ENCODE measurements at regions not wholly inside any gene's neighbourhood (a gene's known extent, or its start where the extent isn't known, plus 50 kb on each side); places are given as distances from the start of the nearest gene placed in this dataset.
"Not testable (repeated sequence)": the region's sequence is repeated elsewhere in the genome, so short reads cannot be mapped to it uniquely, and the experiment has no call there.

DNA sequence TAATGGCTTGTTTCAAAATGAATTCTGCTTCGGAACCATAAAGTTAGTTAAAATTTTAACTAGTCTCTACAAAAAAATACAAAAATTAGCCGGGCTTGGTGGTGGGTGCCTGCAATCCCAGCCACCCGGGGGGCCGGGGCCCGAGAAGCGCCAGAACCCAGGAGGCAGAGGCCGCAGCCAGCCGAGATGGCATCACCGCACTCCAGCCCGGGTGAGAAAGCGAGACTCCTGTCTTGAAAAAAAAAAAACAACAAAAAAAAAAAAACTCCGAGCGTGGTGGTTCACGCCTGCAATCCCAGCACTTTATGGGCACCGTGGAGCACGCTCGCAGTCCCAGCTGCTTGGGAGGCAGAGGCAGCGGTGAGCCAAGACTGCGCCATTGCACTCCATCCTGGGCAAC is 781.4 kb downstream of the BRINP3 start:
- no peak for DNase-seq (ENCODE audit: low read depth)

DNA sequence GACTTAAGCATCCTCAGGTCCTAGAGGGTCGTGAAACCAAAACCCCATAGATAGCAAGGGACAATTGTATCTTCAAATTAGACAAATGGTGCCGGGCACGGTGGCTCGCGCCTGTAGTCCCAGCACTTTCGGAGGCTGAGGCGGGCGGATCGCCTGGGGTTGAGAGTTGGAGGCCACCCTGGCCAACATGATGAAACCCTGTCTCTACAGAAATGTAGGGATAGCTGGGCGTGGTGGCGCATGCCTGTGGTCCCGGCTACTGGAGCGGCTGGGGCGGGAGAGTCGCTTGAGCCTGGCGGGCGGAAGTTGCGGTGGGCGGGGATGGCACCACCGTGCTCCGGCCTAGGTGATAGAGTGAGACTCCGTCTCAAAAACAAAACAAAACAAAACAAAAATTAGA is 780.6 kb downstream of the BRINP3 start:
- no peak for DNase-seq (ENCODE audit: low read depth)

DNA sequence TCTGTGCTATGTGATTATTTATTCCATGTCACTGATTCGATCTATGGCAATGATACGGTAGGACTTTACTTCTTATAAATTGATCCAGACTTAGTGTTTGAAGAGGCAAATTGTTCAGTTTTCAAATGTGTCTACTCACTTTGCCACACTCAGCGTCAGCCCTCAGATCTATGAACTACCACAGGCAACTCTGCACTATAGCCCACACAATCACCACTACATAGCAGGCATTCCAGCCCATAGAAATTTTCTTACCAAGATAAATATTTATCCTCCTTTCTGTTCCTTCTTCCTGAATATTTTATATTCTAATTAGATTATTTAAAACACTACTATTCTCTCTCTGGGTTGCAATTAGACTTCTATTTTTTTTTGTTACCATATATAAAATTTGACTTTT is 776.1 kb downstream of the BRINP3 start:
- no peak for DNase-seq (ENCODE audit: low read depth)

GRCh38 chr1:189706594-189706993 is 771.1 kb downstream of the BRINP3 start:
- DNase-seq (ENCODE audit: low read depth) = no peak

DNA sequence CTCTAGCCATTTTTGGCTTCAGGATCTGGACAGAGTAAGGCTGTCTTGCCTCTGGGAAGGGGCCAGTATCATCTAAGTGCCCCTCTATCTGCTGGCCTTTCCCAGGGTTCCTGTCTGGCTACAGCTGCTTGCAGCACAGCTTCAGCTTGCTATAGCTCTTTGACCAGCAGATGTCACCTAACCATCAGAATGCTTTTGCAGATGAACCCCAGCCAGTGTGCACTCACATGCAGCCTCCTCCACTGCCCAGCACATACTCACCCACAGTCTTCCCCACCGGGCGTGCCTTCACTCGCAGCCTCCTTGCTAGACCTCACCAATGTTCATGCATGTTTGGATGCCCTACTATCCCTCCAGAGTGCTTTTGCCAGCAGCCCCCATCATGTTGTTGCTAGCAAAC is 769.0 kb downstream of the BRINP3 start:
- no peak for DNase-seq (ENCODE audit: low read depth)

DNA sequence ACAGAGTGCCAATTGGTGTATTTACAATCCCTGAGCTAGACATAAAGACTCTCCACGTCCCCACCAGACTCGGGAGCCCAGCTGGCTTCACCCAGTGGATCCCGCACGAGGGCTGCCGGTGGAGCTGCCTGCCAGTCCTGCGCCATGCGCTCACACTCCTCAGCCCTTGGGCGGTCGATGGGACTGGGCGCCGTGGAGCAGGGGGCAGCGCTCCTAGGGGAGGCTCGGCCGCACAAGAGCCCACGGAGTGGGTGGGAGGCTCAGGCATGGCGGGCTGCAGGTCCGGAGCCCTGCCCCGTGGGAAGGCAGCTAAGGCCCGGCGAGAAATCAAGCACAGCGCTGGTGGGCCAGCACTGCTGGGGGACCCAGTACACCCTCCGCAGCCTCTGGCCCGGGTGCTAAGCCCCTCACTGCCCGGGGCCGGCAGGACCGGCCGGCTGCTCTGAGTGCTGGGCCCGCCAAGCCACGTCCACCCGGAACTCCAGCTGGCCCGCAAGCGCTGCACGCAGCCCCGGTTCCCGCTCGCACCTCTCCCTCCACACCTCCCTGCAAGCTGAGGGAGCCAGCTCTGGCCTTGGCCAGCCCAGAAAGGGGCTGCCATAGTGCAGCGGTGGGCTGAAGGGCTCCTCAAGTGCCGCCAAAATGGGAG is 759.4 kb downstream of the BRINP3 start:
- DNase-seq (ENCODE audit: low read depth) = not testable (repeated sequence)

- DNase-seq (ENCODE audit: low read depth) = no peak
Measured at GRCh38 chr1:189726806-189727205, 750.9 kb downstream of the BRINP3 start.

DNA sequence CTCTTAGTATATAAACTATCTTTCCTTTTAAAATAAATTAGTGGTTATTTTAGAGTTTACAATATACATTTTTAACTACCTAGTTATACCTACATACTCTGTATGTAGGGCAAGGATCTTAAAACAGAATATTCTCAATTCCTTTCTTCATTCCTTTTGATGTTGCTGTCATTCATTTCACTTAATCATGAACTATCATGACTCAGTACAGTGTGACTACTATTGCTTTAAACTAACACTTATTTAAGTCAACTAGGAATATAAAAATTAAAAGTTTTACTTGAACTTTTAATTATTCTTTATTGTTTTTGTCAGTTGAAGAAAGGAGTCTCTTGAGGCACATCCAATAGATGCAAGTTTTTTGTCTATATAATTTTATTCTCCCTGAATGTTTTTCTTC is 726.4 kb downstream of the BRINP3 start:
- no peak for DNase-seq (ENCODE audit: low read depth)

GRCh38 chr1:189752461-189752995 is 725.1 kb downstream of the BRINP3 start:
- DNase-seq (ENCODE audit: low read depth) = no peak

- DNase-seq (ENCODE audit: low read depth) = not testable (repeated sequence)
Measured at GRCh38 chr1:189755100-189755499, 722.6 kb downstream of the BRINP3 start.

GRCh38 chr1:189764391-189765320 is 713.0 kb downstream of the BRINP3 start:
- no peak for DNase-seq (ENCODE audit: low read depth)

GRCh38 chr1:189769448-189769847 is 708.2 kb downstream of the BRINP3 start:
- no peak for DNase-seq (ENCODE audit: low read depth)

DNA sequence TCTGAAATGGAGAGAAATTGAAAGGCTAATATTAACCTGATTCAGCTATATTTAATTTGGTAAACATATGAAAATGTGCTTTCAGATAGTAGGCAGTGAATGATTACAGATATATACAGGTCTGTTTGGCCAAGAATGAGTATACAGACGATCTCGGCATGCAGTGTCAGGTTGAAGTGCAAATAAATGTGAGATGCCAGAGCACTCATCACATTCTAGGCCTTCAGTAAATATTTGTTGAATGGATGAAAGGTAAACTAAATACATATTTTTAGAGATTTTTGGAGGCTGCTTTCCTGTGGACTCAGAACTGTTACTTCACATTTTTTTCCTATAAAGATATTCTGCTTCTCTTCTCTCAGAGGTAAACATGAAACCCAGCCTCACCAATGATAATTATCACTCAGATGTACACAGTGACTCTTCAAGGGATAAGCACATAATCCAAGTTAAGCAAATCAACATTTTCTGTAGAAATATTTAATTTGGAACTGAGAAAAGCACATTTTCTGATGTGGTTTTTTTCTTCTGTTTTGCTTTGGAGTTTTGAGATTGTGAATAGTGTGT is 702.9 kb downstream of the BRINP3 start:
- DNase-seq (ENCODE audit: low read depth) = no peak

GRCh38 chr1:189775343-189775742 is 702.3 kb downstream of the BRINP3 start:
- no peak for DNase-seq (ENCODE audit: low read depth)

GRCh38 chr1:189779034-189779433 is 698.6 kb downstream of the BRINP3 start:
- no peak for DNase-seq (ENCODE audit: low read depth)

DNA sequence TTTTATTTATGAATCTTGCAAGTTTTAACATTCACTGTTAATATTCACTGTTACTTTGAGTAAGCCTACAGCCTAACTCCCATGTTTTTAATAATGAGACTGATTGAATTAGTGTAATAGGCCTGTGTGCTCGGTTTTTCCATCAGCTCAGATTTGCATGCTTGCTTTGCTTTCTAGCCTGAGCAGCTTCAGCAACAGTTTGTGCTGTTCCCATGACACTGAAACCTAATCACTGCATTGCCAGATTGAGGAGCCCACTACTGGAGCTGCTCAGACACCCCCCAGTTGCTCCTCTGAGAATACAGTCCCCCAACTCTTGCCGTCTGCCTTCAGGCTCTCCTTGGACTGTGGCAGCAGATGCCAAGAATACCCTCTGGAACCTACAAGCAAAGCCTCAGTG is 695.4 kb downstream of the BRINP3 start:
- no peak for DNase-seq (ENCODE audit: low read depth)

GRCh38 chr1:189783456-189783855 is 694.2 kb downstream of the BRINP3 start:
- no peak for DNase-seq (ENCODE audit: low read depth)

DNA sequence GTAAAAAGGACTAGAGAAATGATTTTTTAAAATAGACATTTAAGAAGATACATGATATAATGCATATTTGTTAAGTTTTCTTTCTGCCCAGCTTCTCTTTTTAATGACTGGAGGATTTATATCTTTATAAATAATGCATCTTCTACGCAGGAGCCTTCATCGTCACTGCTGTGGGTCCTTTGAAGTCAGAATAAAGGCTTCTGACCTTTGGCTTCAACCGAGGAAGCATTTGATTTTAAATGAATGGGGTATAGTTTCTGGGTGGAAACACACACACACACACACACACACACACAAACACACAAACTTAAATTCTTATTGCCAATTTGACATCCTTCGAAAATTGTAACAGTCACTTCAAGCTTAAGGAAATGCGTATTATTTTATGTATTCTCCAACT is 690.9 kb downstream of the BRINP3 start:
- no peak for DNase-seq (ENCODE audit: low read depth)

DNA sequence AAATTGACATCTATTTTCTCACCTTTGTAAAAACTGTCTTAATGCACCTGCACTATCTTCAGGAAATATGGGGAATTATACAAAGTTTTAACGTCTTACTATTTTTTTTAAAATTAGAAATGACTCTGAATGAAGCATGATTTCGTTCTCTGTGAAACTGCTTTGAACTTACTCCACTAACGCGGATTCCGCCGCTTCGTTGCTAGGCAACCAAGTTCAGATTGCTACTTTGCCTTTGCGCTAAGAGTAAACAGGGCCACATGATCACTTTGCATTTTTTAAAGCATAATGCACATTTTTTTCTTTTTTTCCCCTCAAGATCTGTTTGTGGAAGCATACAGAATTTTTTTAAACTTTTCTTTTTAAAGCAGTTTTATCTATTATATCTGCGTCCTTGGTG is 690.5 kb downstream of the BRINP3 start:
- no peak for DNase-seq (ENCODE audit: low read depth)

DNA sequence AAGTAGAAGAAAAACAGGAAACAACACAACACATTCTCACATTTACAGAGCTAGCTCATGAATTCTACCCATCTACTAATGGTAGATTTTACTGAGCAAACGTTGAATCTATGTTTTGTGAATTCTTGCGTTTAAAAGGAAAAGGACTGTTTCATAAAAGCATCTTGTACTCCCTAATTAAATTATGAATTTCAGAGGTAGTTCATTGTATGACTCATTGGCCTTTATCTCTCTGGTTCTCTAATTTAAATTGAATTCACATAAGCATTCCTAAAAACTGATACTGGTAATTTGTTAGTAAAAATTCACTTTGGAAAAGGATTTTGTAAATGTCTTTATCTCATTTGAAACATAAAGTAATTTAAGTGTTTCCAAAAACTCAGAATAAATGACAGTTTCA is 687.3 kb downstream of the BRINP3 start:
- DNase-seq (ENCODE audit: low read depth) = no peak

DNA sequence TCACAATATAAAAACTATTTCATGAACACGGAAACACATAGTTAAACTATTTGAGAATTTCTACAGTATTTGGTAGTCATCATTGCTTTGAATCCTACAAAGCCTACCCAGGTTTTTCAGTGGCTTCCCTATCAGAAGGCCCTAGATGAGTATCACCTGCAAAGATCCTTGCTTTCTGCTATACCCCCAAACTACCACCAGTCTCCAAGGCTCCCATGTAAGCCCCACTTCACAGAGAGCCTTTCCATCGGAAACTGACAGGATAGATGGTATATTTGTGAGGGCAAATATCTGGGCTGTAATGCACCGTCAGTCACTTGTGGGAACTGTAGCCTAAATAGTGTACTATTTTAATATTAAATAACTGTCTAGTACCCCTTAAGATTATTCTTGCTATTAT is 674.3 kb downstream of the BRINP3 start:
- DNase-seq (ENCODE audit: low read depth) = no peak

GRCh38 chr1:189804352-189804751 is 673.3 kb downstream of the BRINP3 start:
- DNase-seq (ENCODE audit: low read depth) = no peak

- DNase-seq (ENCODE audit: low read depth) = no peak
Measured at GRCh38 chr1:189805735-189806134, 671.9 kb downstream of the BRINP3 start.
